ENCODE measurements at regions not wholly inside any gene's neighbourhood (a gene's known extent, or its start where the extent isn't known, plus 50 kb on each side); places are given as distances from the start of the nearest gene placed in this dataset.

DNA sequence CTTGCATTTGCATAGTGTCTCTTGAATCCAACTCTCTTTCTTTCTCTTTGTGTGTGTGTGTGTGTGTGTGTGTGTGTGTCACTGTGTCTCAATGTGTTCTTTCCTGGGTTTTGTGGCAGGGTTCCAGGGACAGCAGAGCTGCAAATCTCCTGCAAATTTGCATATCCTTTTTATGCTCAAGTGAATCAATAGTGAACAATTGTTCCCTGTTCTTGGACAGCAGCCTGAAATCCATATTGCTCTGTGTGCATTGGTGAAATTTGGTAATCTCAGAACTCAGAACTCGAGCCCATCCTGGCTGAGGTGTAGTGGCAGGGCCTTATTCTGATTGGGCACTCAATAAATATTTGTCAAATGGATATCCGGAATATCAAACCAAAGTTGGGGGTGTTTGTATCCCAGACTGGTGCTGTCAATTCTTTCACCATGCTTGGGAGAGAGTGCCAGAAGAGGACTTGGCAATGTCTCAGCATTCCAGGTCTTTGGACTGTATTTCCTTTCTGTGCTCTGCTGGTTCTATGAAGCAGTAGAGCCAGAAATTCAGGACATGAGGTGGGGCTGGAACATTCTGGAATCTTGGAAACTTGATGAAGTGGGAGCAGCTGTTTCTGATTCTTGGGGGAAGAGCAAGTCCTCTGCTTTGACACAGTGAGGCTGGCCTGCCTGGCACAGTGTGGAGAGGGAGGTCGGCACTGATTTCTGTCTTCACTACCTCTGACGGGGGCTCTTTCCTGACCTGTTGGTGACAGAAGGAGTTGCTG, 380.6 kb upstream of the C2CD4B start:
- Mint-ChIP-seq H3K27ac (no peak overlapping the region), H3K4me1 (peaks cover 5% of the 10 kb centered on the region), H3K27me3 (no peaks in the 10 kb centered on the region), H3K36me3 (ENCODE audit: low read depth) (no peaks in the 10 kb centered on the region), H3K9me3 (no peaks in the 10 kb centered on the region), H3K4me3 (no peak overlapping the region)
- no peak for ATAC-seq (replicated peaks)

DNA sequence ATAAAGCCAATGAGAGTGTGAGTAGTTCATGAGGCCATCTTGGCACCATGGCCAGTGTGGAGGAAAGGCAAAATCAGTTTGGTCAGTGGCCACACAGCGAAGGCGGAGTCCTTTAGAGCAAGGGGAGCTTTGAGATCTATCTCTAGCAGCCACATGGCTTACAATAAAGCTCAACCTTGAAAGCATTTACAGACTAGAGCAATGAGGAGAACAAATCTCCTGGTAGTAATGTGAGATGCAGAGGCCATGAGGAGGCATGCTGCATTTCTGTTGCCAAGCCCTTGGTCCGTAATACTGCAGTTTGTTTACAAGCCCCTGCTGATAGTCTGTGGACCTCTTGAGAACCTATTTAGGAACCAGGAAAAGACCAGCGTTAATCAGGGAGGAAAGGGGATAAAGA, 381.5 kb upstream of the C2CD4B start:
- H3K4me1 Mint-ChIP-seq: peaks cover 5% of the 10 kb centered on the region
- H3K27me3 Mint-ChIP-seq: no peaks in the 10 kb centered on the region
- H3K36me3 Mint-ChIP-seq (ENCODE audit: low read depth): no peaks in the 10 kb centered on the region
- no peak overlapping the region for H3K27ac Mint-ChIP-seq
- no peak overlapping the region for H3K4me3 Mint-ChIP-seq
- no peak for ATAC-seq (replicated peaks)
- H3K9me3 Mint-ChIP-seq: no peaks in the 10 kb centered on the region

DNA sequence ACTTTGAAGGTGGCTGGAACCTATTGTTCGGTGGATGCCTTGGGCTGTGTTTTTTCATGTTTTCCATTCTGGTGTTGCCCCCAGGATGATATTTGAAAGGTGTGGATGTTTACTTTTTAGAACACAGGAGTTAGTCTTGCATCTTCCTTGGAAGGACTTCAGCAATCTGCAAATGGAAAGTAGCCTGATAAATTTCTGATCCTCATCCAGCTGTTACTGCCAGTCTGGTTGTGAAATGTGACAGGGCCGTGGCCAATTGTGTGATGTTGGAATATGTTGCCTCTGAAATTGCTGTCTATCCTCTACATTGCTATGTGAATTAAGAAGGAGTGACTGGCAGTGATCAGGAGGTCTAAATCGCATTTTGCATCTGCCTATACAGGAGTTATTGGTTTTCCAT, 382.5 kb upstream of the C2CD4B start:
- ATAC-seq (replicated peaks): no peak
- Mint-ChIP-seq H3K36me3 (ENCODE audit: low read depth) (no peaks in the 10 kb centered on the region), H3K9me3 (peaks cover 4% of the 10 kb centered on the region), H3K27me3 (peaks cover 4% of the 10 kb centered on the region), H3K27ac (no peak overlapping the region), H3K4me3 (no peak overlapping the region), H3K4me1 (peaks cover 5% of the 10 kb centered on the region)

DNA sequence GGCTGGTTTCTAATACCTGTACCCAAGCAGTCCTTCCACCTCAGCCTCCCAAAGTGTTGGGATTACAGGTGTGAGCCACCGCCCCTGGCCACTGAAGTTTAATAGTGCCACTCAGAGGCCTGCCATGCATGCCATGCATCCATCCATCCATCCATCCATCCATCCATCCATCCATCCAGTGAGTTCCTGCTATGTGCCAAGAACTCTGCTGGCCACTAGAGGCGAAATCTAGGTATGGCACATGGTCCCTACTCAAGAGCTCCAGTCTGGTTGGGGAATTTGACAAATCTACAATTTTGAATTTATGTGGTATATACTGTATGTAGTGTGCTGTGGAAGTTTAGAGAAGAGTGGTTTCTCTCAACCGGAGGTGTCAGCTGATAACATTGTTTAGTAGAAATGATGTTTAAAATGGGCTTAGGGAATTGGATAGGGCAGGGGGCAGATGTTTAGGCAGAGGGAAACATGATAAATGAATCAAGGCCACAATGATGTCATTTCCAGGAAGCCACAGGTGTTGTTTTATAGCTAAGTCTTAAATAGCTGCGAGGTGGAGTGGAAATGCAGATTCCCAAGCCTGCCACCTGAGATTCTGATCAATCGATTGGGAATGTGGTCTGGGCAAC, 384.4 kb upstream of the C2CD4B start:
- ATAC-seq (replicated peaks): no peak
- Mint-ChIP-seq H3K4me3 (no peak overlapping the region), H3K27ac (no peak overlapping the region), H3K36me3 (ENCODE audit: low read depth) (no peaks in the 10 kb centered on the region), H3K9me3 (peaks cover 4% of the 10 kb centered on the region), H3K4me1 (peaks cover 5% of the 10 kb centered on the region), H3K27me3 (peaks cover 5% of the 10 kb centered on the region)

DNA sequence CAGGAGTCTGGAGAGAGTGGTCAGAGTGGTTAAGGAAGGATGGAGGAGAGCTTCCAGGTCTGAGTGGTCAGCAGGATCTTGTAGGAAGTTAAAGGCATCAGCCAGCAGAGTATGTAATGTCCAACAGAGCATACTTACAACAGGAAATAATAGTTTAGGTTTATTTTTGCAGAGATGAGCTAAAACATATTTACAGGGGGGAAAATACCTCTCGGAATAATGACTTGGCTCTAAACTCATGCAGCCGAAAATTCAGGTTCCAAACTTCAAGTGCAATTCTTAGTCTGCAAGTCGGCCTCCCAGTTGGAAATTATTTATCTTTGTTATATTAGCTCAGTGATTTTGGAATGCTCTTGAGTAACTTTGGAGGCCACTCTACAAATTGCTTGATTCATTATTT, 385.0 kb upstream of the C2CD4B start:
- peaks cover 5% of the 10 kb centered on the region for H3K4me1 Mint-ChIP-seq
- H3K27ac Mint-ChIP-seq: no peak overlapping the region
- no peak for ATAC-seq (replicated peaks)
- no peak overlapping the region for H3K4me3 Mint-ChIP-seq
- H3K36me3 Mint-ChIP-seq (ENCODE audit: low read depth): no peaks in the 10 kb centered on the region
- peaks cover 5% of the 10 kb centered on the region for H3K27me3 Mint-ChIP-seq
- peaks cover 4% of the 10 kb centered on the region for H3K9me3 Mint-ChIP-seq

DNA sequence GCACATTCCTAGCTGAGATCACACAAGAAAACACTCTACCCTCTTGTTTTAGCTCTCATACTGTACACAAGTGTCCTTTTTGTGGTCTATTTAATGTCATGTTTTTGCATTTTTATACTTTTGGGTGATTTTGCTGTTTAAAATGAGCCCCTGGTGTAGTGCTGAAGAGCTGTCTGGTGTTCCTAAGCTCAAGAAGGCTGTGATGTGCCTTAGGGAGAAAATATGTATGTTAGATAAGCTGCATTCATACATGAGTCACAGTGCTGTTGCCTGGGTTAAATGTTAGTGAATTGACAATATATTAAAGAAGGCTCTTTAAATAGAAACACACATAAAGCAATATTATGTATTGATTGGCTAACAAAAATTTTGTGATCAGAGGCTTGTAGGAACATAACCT, 387.4 kb upstream of the C2CD4B start:
- Mint-ChIP-seq H3K4me1 (peaks cover 5% of the 10 kb centered on the region), H3K27me3 (peaks cover 9% of the 10 kb centered on the region), H3K4me3 (no peak overlapping the region), H3K36me3 (ENCODE audit: low read depth) (no peaks in the 10 kb centered on the region), H3K27ac (no peak overlapping the region), H3K9me3 (peaks cover 4% of the 10 kb centered on the region)
- no peak for ATAC-seq (replicated peaks)

DNA sequence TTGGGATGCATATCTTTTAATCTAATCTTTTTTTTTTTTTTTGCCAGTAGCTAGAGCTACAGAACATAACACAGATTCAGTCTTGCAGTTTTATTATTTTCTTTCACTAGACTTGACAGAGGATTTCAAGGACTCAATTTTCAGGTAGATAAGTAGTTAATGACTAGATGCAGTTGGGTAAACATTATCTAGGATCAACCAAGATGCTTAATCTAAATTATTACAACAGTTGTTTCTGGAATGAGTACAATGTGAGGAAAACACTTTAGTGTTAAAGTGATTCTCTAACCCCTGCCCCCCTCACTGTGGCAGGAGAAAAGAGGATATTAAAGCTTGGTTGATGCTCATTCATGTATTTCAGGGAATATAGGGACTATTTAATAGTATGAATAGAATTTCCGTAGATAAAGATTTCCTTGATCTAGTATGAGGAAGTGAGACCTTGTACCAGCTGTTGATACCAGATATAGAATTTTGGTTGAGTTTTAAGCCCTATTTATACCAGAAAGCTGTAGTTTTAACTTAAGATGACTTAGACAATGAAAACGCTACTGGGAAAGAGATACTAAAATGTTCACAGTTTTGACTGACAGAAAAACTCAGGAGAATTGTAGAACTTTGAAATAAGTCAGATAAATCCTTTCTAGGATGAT, 389.0 kb upstream of the C2CD4B start:
- ATAC-seq (replicated peaks): no peak
- Mint-ChIP-seq H3K9me3 (peaks cover 4% of the 10 kb centered on the region), H3K27me3 (peaks cover 17% of the 10 kb centered on the region), H3K4me1 (peaks cover 5% of the 10 kb centered on the region), H3K4me3 (no peak overlapping the region), H3K27ac (no peak overlapping the region), H3K36me3 (ENCODE audit: low read depth) (no peaks in the 10 kb centered on the region)

DNA sequence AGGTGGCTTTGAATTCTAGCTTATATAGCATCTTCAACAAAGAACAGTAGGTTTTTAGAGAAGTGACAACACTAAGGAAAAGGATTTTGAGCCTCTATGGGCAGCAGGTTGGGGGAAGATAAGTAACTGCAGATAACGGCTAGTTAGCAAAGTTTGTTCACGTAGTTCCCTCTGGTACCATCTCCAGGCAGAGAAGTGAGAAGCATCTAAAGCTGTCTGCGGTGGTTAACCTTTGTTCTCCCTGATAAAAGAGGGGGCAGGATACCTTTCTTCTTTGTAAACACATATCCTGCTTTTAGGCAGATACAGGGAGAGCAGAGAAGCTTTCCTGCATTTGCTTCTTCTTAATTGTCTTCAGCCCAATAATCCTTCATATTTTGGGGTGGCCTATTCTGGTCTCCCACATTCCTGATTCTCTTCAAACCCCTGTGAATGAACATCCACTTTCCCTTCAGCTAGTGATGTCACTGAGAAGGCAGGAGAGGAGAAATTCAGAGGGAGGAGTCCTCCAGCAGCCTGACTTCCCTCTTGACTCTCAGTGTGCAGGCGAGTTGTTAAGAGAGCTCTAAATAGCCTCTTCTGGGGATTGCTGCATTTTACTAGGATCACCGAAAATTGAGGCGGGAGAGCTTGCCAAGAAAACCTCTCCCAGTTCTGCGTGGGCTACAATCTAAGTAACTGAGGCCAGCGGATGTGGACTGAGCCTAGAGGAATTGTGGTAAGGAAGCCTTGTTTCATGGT, 393.7 kb upstream of the C2CD4B start:
- no peak for ATAC-seq (replicated peaks)
- Mint-ChIP-seq H3K27me3 (peaks cover 32% of the 10 kb centered on the region), H3K9me3 (no peaks in the 10 kb centered on the region), H3K4me1 (no peaks in the 10 kb centered on the region), H3K27ac (no peak overlapping the region), H3K36me3 (ENCODE audit: low read depth) (no peaks in the 10 kb centered on the region), H3K4me3 (no peak overlapping the region)

DNA sequence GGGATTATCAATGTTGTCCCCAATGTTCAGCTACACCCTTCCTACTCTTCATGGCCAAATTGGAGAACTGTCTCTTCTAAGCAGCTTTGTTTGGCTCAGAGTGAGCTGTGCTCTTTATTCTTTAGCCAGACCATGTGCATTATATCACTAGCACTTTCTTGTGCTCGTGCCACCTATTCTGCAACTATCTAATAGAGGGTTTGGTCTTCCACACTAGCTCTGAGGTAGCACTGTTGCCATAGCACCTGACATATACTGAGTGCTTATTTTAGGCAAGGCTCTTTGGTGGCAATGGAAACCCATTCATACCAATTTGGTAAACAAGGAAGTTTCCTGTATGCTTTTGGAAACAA, 394.3 kb upstream of the C2CD4B start:
- Mint-ChIP-seq H3K36me3 (ENCODE audit: low read depth) (no peaks in the 10 kb centered on the region), H3K9me3 (no peaks in the 10 kb centered on the region), H3K4me3 (no peak overlapping the region), H3K27ac (no peak overlapping the region), H3K4me1 (no peaks in the 10 kb centered on the region), H3K27me3 (peaks cover 32% of the 10 kb centered on the region)
- no peak for ATAC-seq (replicated peaks)

DNA sequence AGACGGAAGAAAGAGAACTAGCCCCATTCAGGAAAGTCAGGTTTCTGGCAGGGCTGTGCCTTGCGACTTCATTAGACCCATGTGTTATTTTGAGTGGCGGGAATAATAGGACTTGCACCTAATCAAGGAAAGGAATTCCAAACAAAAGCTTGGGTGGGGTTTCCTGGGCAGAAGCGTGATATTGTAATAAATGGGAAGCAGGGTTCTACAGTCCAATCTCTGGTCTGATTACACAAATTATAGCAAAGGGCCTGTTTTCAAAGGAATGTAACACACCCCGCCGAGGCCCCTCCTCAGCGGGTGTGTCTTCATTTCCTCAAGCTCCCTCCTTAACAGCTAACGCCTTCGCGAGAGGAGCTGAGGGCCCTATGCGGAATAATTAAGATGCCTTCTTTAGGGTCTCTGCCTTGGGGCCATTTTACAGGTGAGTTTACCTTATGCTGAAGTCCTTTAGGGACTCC, 396.0 kb upstream of the C2CD4B start:
- Mint-ChIP-seq H3K9me3 (no peaks in the 10 kb centered on the region), H3K36me3 (ENCODE audit: low read depth) (no peaks in the 10 kb centered on the region), H3K27ac (no peak overlapping the region), H3K27me3 (peaks cover 36% of the 10 kb centered on the region), H3K4me3 (no peak overlapping the region), H3K4me1 (no peaks in the 10 kb centered on the region)
- ATAC-seq (replicated peaks): no peak

DNA sequence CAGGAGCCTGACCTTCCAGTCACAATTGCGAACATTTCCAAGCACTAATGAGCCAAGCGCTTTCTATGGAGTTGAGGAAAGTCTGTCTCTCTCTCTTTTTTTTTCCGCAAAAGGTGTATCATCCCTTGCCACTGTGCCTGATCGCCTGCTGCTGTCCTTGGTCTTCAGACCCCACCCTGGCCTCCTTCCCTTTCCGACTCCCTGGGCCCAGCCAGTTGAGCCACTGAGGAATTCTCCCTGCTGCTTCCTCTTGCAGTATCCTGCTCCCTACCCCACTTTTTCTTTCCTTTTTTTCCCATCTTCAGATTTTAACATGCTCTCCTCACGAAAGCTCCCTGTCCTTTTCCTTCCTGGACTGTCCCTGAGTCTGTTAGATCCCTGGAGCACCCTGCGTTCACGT, 396.5 kb upstream of the C2CD4B start:
- H3K36me3 Mint-ChIP-seq (ENCODE audit: low read depth): no peaks in the 10 kb centered on the region
- H3K4me3 Mint-ChIP-seq: no peak overlapping the region

DNA sequence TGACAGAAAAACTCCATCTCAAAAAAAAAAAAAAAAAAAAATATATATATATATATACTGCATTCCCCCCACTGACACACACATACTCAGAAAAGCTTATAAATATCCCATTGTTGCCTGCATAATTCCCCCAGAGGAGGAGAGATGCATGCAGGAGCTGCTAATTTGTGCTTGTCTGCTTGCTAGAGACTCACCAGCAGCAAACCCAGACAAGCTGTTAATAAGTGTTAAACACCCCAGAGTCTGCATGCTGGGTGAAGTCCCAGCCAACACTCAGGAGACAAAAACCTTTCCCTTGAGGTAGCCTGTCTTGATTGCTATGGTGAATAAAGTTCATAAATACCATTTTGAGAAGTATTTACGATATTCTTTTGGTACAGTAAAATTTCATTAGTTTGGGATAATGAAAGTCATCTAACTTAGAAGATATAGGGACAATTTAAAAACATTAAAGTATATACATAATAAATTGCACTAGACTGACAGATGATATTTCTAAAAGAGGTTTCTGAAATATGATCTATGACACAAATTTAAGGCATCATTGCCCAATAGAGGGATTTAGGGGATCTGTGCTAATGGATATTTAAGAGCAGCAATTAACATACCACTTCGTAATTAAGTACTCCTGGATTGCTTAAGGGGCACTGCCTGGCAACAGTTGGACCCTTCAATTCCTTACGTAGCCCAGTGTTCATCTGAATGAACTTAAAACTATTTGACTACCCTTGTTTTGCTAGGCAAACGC, 400.0 kb upstream of the C2CD4B start:
- no peak for ATAC-seq (replicated peaks)
- Mint-ChIP-seq H3K27ac (no peak overlapping the region), H3K36me3 (ENCODE audit: low read depth) (no peaks in the 10 kb centered on the region), H3K4me1 (no peaks in the 10 kb centered on the region), H3K9me3 (no peaks in the 10 kb centered on the region), H3K27me3 (peaks cover 29% of the 10 kb centered on the region), H3K4me3 (no peak overlapping the region)

More for the DNA sequence above, 396.5 kb upstream of the C2CD4B start:
- Mint-ChIP-seq H3K4me1 (no peaks in the 10 kb centered on the region), H3K9me3 (no peaks in the 10 kb centered on the region), H3K27me3 (peaks cover 37% of the 10 kb centered on the region), H3K27ac (no peak overlapping the region)
- ATAC-seq (replicated peaks): no peak

DNA sequence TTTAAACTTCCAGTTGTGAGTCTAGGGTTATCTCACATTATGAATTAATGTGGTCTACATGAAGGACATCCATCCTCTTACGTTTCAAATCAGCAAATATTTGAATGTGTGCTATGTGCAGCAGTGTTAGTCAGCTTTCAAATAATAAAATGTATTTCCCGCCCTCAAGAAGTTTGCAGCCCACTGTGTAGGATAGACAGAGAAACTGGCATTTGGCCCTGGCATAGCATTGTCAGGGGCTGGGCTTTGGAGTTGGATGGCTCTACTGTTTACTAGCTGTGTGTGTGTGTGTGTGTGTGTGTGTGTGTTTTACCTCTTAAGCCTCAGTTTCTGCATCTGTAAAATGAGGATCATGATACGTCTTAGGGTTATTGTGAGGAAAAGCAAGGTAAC, 400.5 kb upstream of the C2CD4B start:
- Mint-ChIP-seq H3K27me3 (peaks cover 28% of the 10 kb centered on the region), H3K36me3 (ENCODE audit: low read depth) (no peaks in the 10 kb centered on the region), H3K27ac (no peak overlapping the region), H3K4me1 (no peaks in the 10 kb centered on the region), H3K9me3 (no peaks in the 10 kb centered on the region), H3K4me3 (no peak overlapping the region)
- ATAC-seq (replicated peaks): no peak

DNA sequence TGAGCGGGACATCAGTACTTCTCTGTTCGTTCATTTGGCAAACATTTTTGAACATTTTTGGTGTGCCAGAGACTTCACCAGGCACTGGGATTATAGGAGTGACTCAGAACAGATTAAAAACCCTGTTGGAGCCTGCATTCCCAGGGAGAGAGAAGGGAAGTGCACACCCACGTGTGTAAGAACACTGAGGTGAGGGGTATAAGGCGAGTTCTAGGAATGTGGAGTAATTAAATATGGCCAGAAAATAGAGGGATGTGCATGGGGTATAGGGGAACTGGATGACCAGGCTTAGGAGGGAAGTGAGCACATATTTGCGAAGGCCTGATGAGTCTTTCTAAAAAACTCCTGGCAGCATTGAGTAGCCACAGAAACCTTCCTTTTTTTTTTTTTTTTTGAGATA, 401.2 kb upstream of the C2CD4B start:
- H3K36me3 Mint-ChIP-seq (ENCODE audit: low read depth): no peaks in the 10 kb centered on the region
- H3K4me3 Mint-ChIP-seq: no peak overlapping the region
- H3K4me1 Mint-ChIP-seq: no peaks in the 10 kb centered on the region
- ATAC-seq (replicated peaks): no peak
- H3K27me3 Mint-ChIP-seq: peaks cover 24% of the 10 kb centered on the region
- no peaks in the 10 kb centered on the region for H3K9me3 Mint-ChIP-seq
- H3K27ac Mint-ChIP-seq: no peak overlapping the region

Data from activated T-helper 17 cell treated with anti-CD3 and anti-CD28 coated beads, Interleukin-2, amount 50 U/mL, for 72 hours (primary cell).